BE2C (cell line): ENCODE measurements at regions not wholly inside any gene's neighbourhood (a gene's known extent, or its start where the extent isn't known, plus 50 kb on each side); places are given as distances from the start of the nearest gene placed in this dataset.

Source experiments
- DNase-seq: peaks from one replicate; pipeline ENCODE4 v3.0.0-alpha.2; 2020
- H3K27me3 ChIP-seq: fragments of 250-450 bp; sonication (Bioruptor Pico); 2 replicates; pipeline ENCODE4 v1.5.1; 2020; ENCODE audit warnings: mild to moderate bottlenecking
- H3K36me3 ChIP-seq: fragments of 250-450 bp; sonication (Bioruptor Pico); 2 replicates; pipeline ENCODE4 v1.5.1; 2020; ENCODE audit warnings: mild to moderate bottlenecking
- H3K4me1 ChIP-seq: fragments of 250-450 bp; sonication (Bioruptor Pico); 2 replicates; pipeline ENCODE4 v1.5.1; 2020
- H3K4me3 ChIP-seq: 2 replicates; pipeline ENCODE4 v1.5.1; 2011; ENCODE audit warnings: low read depth, low read length
- H3K9me3 ChIP-seq: fragments of 250-450 bp; sonication (Bioruptor Pico); 2 replicates; pipeline ENCODE4 v1.5.1; 2020
- TF ChIP-seq, protein P1 (sequence below): IDR thresholded peaks from 2 replicates; pipeline ENCODE4 v1.5.1; 2012; ENCODE audit warnings: mild to moderate bottlenecking, low read depth, low read length

GRCh38 chr11:104572279-104572678, 326.0 kb downstream of the CASP12 start:
- H3K36me3 ChIP-seq, result no peaks in the 10 kb centered on the region
- H3K4me3 ChIP-seq, result no peak overlapping the region
- H3K27me3 ChIP-seq, result no peaks in the 10 kb centered on the region
- H3K9me3 ChIP-seq, result no peaks in the 10 kb centered on the region
- no peak for DNase-seq
- peaks cover 3% of the 10 kb centered on the region; the same call in 1 of the 2 replicates for H3K4me1 ChIP-seq
- TF ChIP-seq, protein P1, sequence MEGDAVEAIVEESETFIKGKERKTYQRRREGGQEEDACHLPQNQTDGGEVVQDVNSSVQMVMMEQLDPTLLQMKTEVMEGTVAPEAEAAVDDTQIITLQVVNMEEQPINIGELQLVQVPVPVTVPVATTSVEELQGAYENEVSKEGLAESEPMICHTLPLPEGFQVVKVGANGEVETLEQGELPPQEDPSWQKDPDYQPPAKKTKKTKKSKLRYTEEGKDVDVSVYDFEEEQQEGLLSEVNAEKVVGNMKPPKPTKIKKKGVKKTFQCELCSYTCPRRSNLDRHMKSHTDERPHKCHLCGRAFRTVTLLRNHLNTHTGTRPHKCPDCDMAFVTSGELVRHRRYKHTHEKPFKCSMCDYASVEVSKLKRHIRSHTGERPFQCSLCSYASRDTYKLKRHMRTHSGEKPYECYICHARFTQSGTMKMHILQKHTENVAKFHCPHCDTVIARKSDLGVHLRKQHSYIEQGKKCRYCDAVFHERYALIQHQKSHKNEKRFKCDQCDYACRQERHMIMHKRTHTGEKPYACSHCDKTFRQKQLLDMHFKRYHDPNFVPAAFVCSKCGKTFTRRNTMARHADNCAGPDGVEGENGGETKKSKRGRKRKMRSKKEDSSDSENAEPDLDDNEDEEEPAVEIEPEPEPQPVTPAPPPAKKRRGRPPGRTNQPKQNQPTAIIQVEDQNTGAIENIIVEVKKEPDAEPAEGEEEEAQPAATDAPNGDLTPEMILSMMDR, result no peak

GRCh38 chr11:104570078-104570701, 328.1 kb downstream of the CASP12 start:
- H3K27me3 ChIP-seq, result no peaks in the 10 kb centered on the region
- no peak overlapping the region for H3K4me3 ChIP-seq
- TF ChIP-seq, protein P1, result no peak
- H3K36me3 ChIP-seq, result no peaks in the 10 kb centered on the region
- H3K4me1 ChIP-seq, result peaks cover 3% of the 10 kb centered on the region; the same call in 1 of the 2 replicates
- no peaks in the 10 kb centered on the region for H3K9me3 ChIP-seq
- no peak for DNase-seq

DNA sequence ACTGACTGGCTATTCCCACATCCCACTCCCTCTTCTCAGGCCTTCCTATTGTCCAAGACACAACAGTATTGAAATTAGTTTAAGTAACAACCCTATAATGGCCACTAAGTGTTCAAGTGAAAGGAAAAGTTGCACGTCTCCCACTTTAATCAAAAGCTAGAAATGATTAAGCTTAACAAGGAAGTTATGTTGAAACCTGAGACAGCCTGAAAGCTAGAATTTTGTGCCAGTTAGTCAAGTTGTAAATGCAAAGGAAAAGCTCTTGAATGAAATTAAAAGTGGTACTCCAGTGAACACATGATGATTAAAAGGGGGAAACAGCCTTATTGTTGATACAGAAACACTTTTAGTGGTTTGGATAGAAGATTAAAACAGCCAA, 332.7 kb downstream of the CASP12 start:
- Histone ChIP-seq H3K4me3 (no peak overlapping the region), H3K9me3 (no peaks in the 10 kb centered on the region), H3K4me1 (peaks cover 3% of the 10 kb centered on the region; the same call in 1 of the 2 replicates), H3K36me3 (no peaks in the 10 kb centered on the region), H3K27me3 (no peaks in the 10 kb centered on the region)
- no peak for DNase-seq
- TF ChIP-seq, protein P1, result no peak

- no peak for DNase-seq
- Histone ChIP-seq H3K36me3 (no peaks in the 10 kb centered on the region), H3K4me3 (no peak overlapping the region), H3K27me3 (no peaks in the 10 kb centered on the region), H3K9me3 (no peaks in the 10 kb centered on the region), H3K4me1 (no peaks in the 10 kb centered on the region)
- TF ChIP-seq, protein P1, result no peak
Observed at GRCh38 chr11:104564921-104565582, 333.2 kb downstream of the CASP12 start.

- DNase-seq, result no peak
- H3K4me3 ChIP-seq, result no peak overlapping the region
- no peaks in the 10 kb centered on the region for H3K27me3 ChIP-seq
- H3K36me3 ChIP-seq, result no peaks in the 10 kb centered on the region
- TF ChIP-seq, protein P1, result no peak
- H3K9me3 ChIP-seq, result no peaks in the 10 kb centered on the region
- no peaks in the 10 kb centered on the region for H3K4me1 ChIP-seq
Observed at GRCh38 chr11:104556606-104557301, 341.5 kb downstream of the CASP12 start.

DNA sequence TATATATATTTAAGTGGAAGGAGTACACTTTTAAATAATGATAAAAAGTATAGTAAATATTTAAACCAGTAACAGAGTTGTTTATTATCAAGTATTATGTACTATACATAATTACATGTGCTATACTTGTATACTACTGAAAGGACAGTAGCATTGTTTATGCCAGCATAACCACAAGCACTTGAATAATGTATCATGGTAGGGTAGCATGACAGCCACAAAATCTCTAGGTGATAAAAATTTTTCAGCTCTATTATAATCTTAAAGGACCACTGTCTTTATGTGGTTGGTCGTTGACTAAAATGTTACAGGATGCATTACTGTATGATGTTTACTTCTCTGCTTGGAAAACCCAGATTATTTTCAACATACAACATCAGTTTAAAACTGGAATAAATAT, 349.2 kb downstream of the CASP12 start:
- Histone ChIP-seq H3K36me3 (no peaks in the 10 kb centered on the region), H3K9me3 (no peaks in the 10 kb centered on the region)
- DNase-seq, result no peak

More for the DNA sequence above, 349.2 kb downstream of the CASP12 start:
- TF ChIP-seq, protein P1, result no peak
- H3K4me3 ChIP-seq, result no peak overlapping the region
- no peaks in the 10 kb centered on the region for H3K4me1 ChIP-seq
- no peaks in the 10 kb centered on the region for H3K27me3 ChIP-seq
